Fibroblast of skin of left biceps (primary cell): ENCODE measurements at regions not wholly inside any gene's neighbourhood (a gene's known extent, or its start where the extent isn't known, plus 50 kb on each side); places are given as distances from the start of the nearest gene placed in this dataset.
"Not testable (repeated sequence)": the region's sequence is repeated elsewhere in the genome, so short reads cannot be mapped to it uniquely, and the experiment has no call there.

ENCODE experiments used
- DNase-seq, 2 experiments: peaks; one replicate each; pipeline ENCODE4 v3.0.0-alpha.2; 2013; ENCODE audit warnings: low read depth in 2 of 2

DNA sequence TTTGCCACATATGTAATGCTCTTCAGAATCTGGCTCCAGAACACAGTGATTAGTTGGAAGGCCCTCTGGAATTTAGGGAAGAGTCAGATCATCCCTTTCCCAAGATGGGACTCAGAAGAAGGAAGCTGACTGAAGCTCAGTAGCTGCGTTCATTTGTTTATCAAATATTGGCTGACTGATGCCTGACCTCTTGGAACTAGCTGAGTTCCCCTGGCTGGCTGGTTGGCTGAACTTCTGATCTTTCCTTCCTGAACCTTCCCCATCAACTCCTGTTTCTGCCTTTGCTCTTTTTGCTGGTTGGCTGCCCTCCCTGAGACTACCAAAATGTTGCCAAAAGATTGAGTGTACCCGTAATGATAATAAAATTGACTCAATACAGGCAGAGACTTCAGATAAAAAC lies 866.5 kb upstream of the INTU start:
- no peak for DNase-seq

DNA sequence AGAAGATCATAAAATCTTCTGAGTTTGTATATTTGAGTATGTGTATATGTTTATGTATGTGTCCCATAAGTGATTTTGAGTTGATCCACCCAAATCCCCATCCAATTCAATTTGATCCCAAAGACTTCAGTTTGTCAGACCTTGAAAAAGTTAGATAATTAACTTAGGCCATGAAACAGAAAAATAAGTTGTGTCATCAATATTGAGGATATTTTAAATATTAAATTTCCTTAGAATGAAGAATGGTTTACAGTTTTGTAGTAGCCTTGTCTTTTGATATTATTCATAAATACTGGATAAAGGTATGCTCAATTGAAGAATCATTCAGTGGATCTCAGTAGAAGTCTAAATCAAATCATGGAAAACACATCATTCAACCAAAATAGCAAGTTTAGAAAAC lies 864.4 kb upstream of the INTU start:
- DNase-seq = no peak

DNA sequence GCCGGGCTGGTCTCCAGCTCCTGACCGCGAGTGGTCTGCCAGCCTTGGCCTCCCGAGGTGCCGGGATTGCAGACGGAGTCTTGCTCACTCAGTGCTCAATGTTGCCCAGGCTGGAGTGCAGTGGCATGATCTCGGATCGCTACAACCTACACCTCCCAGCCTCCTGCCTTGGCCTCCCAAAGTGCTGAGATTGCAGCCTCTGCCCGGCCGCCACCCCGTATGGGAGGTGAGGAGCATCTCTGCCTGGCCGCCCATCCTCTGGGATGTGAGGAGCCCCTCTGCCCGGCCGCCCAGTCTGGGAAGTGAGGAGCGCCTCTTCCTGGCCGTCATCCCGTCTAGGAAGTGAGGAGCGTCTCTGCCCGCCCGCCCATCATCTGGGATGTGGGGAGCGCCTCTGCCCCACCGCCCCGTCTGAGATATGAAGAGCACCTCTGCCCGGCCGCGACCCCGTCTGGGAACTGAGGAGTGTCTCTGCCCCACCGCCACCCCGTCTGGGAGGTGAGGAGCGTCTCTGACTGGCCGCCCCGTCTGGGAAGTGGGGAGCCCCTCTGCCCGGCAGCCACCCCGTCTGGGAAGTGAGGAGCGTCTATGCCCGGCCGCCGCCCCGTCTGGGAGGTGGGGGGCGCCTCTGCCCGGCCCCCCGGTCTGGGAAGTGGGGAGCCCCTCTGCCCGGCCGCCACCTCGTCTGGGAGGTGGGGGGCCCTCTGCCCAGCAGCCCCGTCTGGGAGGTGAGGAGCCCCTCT lies 861.8 kb upstream of the INTU start:
- not testable (repeated sequence) for DNase-seq

DNA sequence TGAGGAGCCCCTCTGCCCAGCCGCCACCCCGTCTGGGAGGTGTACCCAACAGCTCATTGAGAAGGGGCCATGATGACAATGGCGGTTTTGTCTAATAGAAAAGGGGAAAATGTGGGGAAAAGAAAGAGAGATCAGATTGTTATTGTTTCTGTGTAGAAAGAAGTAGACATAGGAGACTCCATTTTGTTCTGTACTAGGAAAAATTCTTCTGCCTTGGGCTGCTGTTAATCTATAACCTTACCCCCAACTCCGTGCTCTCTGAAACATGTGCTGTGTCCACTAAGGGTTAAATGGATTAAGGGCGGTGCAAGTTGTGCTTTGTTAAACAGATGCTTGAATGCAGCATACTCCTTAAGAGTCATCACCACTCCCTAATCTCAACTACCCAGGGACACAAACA lies 861.1 kb upstream of the INTU start:
- DNase-seq = not testable (repeated sequence)

DNA sequence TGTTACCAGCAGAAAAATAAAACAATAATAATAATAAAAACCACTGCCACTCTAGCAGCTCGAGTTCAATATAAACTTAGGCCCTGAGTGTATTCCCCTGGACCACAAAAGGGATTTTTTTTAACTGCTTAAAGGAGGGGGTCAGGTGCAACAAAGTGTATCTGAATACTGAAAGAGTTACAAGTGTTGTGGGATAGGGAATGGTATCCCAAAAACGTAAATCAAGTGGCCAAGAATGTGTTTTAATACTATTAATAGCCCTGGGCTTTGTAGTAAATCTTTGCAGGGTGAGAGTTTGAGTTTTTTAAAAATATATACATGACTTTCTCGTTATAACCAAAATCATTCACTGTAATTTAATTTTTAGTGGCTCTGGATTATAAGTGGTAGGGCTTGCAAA lies 860.1 kb upstream of the INTU start:
- no peak for DNase-seq

DNA sequence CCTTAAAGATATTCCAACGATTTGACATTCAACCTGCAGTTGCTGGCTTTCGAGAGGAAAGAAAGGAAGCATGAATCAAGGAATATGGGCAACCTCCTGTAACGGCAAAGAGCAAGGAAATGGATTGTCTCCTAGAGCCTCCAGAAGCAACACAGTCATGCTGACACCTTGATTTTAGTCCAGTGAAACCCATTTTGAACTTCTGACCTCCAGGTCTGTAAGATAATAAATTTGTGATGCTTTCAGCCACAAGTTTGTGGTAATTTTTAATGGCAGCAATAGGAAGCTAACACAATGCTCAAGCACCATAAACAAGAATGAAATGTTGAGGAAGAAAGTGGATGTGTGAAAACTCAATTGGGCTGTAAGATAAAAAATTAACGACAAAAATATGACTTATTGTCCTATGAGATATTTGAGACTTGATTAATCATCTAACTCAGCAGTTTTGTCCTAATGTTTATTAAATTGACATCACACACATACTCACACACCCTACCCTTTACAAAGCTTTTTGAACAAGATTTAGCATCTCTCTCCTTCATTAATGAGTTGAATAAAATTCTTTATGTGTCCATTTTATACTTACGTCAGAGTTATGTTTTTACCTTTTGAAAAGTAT lies 857.2 kb upstream of the INTU start:
- no peak for DNase-seq

DNA sequence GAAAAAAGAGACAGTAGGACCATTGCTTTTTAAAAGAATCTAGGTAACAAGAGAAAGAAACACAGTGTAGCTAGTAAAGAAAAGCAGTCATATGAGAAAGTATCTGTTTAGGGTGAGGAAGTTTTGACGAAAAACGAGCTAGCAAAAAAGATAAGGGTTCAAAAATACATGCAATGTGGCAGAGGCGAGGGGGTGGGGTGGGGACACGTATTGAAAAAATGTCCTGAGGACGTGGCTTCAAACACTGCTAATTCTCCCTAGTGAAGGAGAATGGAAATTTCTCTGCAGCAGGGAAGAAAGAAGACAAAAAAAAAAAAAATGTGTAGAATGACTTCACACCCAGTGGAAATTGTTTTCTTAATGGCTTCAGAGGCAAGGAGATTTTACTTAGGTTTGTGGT lies 856.4 kb upstream of the INTU start:
- no peak for DNase-seq

DNA sequence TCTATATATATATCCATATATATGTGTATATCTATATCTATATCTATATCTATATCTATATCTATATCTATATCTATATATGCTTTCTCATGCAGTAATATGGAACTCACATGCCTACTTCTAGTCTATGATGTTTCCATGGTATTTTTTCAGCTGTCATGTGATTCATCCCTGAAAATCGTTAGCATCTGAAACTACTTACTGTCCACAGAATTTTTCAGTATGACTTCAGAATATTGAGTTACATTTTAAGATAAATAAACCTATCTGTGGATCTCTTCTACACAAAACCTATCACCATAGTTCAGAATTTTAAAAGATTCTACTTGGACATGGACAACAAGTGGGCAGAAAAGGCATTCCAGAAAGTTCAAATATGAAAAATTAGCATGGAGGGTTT lies 855.1 kb upstream of the INTU start:
- peak; percentile 78 to 79 for DNase-seq

DNA sequence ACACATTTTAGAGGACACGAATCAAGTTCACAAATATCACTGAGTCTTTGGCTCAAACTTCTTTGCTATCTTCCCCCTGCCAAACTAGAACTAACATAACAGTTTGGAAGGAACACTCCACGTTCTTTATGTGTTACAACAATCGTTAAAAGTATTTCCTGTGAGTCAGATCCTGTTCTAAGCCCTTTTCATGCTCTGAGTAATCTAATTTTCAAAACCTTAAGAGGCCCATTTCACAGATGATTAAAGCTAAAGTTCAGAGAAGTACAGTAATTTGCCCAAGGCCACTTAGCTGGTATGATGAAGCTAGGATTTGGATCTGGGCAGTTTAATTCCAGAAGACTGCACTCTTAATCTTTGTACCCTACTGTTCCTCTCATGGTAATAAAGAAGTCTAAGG lies 854.4 kb upstream of the INTU start:
- peak; percentile 50 to 59 for DNase-seq

DNA sequence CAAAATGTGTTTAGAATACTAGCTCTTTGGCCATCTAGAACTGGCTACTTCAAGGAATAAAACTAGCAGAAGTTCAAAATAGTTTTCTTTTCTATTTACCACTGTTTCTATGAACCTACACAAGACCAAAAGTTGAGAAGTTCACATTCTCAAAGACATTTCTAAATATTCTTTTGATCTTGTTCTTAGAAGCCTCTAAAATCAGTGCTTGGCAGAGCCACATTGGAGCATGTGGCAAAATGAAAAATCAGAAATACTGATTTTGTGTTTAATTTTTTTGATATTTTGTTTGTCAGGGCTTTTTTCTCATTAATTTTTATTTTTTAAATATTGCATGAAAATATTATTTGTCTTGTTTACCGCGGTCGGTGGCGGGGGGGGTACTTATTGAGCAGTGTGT lies 853.8 kb upstream of the INTU start:
- no peak for DNase-seq

DNA sequence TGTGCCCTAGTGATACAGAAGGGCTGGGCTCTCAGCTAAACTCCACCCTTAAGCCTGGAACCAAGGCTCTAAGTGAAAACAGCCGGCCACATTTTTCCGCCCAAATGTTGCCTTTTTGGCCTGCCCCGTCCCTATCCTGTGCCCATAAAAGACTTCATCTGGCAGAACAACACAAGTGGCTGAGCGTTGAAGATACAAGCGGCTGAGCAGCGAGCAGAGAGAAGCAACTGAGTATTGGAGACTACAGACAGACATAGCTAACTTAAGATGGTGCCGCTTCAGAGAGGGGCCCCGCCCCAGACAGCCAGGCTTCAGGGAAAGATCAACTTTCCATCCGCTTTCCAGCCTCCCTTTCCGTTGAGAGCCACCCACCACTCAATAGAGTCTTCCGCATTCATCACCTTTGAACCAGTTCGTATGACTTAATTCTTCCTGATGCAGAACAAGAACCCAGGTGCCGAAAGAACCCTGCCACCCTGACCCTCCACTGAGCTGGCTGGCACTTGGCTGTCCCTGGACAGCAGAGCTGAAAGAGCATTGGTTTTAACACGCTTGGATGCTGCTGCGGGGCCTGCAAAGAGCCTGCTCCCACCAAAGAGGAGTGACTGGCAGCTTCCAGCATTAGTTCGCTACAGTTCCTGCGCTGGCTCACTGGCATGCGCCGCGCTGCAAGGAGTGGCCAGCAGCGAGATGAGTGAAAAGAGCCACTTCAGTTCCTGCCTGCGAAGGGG lies 853.2 kb upstream of the INTU start:
- DNase-seq = no peak

DNA sequence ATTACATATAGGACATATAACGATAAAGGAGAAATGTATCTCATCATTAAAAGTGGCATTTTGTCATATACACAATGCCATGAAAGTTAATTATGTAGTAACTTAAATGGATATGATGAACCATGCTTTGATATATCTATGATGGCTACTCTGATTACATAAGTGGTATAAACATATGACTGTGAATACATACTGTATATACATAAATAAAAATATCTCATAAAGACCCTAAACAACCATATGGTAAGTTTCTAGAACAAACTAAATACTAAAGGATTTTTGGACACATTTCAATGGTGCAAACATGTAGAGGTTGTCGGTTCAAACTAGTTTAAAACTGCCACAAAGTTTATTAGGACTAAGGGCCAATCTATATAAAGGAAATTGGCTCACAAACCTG lies 849.6 kb upstream of the INTU start:
- DNase-seq = no peak

DNA sequence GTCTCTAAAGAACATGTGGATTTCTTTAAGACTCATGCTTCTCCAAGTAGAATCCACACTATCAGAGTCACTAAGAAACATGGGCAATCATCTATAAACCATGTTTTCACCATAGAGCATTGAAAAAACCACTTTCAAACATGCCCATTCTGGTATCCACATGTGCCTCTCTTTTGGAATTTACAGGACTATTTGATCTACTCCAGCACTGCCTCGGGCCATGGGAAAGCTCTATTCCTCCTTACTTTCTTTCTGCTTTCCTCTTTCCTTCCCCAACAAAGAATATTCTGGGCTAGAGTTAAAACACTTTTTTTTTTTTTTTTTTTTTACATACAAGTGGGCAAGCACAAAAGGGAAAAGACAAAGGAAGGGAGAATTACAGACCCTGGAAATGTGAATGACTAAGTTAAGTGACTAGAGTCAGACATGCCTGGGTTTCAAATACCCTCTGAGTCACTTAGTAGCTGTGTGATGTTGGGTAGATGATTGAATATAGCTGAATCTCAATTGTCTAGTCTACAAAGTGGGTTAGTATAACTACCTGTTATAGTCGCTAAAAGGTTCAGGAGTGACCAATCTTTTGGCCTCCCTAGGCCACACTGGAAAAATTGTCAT lies 847.7 kb upstream of the INTU start:
- no peak for DNase-seq

DNA sequence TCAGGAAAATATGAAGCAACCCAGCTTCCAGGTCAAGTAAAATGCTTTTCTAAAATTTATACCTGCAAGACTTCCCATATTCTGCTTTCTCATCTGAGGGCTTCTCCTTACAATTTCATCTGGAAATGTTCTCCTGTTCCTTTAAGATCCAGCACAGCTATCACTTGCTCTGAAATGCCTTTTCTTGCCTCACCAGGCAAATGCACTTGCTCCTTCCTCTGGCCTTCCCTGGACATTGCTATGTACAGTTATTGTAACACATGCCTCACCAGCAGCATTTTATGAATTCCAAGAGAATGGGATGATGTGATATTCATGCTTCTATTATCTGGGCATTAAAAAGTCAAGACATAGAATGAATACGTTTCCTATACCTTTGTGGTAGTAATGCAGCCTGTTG lies 842.1 kb upstream of the INTU start:
- no peak for DNase-seq

DNA sequence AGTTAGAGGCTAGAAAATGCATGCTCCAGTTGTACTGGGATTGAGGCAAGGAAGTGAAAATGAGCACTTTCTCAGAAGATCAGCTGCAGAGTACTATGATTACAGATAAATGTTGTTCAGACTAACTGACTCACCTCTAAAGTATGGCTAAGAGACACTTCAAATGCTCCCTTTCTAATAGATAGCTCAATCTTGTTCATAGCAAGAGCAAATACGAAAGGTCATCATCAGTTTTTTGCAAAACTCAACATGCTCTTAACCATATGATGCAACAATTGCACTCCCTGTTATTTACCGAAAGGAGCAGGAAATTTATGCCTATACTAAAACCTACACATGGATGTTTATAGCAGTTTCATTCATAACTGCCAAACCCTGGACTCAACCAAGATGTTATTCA lies 838.4 kb upstream of the INTU start:
- DNase-seq = peak; percentile 41 to 63

DNA sequence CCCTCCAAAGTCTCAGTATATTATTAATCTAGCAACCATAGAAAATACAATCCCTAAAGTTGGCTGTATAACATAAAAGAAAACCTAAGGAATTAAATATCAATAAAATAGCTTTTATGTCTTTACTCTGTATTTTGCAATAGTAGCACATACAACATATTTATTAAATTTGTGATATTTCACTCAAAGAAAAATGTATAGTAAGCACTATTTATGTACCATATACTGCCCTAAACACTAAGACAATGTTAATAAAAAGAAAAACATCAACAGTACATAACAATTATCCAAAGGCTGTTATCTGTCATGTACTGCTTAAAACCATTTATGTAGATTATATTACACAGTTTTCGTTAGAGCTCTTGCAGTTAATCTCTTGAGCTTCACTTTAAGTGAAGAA lies 834.5 kb upstream of the INTU start:
- DNase-seq = no peak

DNA sequence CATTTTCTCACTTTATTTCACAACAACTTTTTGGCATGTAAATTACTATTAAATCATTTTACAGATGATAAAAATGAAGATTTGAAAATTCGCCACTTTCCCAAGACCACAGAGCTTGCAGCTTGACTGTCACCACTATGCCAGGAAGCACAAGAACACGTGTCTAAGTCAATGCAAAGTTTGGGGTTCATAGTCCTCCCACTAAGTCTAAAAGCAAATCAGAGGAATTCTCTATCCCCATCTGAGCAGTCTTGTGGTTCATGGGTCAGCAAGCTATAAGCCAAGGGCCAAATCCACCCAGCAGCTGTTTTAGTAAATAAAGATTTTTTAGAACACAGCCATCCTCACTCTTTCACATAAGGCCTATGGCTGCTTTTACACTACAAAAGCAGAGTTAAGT lies 833.3 kb upstream of the INTU start:
- peak; percentile 50 to 61 for DNase-seq

DNA sequence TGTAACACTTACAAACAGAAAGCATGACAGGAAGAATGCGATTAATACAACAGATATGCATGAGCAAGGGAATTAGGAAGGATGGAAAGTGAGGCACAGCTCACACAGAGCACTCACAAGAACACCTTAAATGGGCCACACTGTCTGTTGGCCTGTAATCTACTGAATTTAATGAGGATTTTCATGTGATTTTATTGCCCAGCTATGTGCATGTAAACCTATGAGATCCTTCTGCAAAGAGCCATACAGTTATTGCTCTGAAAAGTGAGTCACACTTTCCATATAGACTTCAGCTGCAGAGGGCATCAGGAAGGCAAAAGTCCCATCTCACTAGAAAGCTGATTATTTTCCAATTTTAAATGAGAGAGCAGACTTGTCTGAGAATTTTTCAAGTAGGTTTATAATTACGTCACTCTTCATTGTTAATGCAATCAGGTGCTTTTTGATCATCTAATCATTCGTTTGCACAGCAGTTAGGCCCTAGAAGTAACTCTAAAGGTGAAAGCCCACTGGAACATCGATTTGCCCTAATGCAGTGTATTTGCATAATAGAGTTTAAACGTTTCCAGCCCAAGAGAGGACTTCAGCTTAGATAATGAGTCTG lies 832.7 kb upstream of the INTU start:
- DNase-seq = peak in 1 of 2 experiments; percentile 45

DNA sequence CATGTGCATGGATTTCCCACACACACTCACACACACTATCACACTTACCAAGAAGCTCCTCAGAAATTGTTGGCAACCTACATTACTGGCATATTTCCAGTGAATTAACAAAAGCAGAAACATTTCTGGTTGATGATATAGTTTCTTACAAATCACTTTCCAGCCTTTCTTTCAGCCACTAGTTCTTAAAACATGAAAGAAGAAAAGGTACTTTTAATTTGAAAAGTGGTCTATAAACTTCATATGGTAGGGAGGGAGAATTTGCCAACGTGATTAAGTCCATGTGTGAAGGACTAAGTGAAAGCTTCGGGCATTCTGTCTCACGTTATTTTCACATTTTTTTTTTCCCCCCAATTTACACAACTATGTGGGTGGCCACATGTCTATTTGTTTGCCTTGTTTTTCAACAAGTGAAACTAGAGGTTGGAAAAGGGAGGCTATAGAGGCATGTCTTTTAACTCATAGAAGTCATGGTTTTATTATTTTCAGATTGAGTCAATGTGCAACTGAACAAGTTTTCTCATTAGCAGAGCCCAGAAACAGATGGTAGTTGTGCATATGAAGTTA lies 832.1 kb upstream of the INTU start:
- DNase-seq = peak; percentile 77 to 83

DNA sequence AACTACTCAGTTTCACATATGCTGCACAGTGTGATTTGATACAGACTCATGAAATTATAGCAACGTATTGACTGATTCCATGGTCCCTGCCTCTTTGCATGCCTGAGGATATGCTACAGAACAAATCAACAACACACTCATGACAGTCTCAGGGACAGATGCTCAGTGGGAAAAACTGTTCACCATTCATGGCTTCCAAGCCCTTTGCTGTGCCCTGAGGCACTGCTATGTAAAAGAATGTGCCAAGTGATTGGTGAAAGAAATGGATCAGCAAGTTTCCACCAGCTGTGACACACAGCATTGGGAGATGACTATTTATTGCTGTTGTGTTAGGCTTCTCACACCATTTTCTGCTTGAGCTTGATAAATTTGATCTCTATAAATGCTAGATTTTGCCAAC lies 825.6 kb upstream of the INTU start:
- DNase-seq = peak in 1 of 2 experiments; percentile 2

DNA sequence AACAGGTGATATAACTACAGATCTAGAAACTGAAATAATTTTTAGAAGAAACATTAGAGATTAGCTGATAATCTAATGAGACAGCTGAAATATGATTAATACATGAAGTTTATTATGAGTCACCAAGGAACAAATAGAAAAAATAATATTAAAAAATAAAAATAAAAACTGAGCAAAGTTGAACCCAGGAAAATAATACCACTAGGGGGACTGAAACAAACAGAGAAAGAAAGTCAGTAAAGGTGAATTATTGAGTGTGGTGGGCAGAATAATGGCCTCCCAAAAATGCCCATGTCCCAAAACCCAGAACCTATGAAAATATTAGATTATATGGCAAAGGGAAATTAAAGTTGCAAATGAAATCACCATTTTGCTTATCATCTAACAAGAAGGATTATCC lies 820.7 kb upstream of the INTU start:
- DNase-seq = no peak

DNA sequence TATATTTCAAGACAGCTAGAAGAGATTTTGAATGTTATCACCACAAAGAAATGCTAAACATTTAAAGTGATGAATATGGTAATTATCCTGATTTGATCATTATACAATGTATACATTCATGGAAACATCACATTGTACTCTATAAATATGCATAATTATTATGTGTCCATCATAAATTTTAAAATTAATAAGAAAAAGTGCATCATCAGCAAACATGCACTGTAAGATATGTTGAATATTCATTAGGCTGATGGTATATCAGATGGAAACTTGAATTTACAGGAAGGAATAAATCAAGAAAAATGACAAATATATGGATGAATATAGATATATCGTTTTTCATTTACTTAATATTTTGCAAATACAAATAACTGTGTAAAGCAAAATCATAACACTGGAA lies 812.1 kb upstream of the INTU start:
- no peak for DNase-seq
